ENCODE measurements at regions not wholly inside any gene's neighbourhood (a gene's known extent, or its start where the extent isn't known, plus 50 kb on each side); places are given as distances from the start of the nearest gene placed in this dataset.

DNA sequence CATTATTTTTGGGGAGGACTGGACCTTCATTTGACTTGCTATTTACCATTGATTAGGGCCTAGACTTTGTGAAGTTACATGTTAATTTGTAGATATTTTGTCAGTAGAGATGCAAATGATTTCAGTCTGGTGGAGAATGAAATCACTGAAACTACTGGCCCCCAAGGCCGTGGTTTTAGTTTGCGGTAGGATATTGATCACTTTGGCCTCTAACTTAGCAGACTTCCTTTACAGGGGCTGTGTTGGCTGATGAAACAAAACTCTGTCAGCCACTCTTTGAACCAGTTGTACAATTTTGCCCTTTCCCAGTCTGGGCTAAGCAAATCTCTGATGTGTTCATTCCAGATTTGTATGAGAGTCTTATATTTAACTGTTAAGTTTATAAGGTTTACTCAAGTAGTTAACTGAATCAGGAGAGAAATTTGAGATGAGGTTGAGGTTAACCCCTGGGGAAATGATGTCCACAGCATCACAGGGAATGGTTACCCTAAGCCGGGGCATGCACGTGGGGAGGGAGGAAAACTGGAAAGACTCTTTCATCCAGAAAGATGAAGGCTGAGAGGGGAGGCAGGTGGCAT lies 105.7 kb upstream of the INSIG1 start:
- TF ChIP-seq EP300 (IDR thresholded peaks at IDR 0.05) (no peak), POLR2A (IDR thresholded peaks at IDR 0.05; ENCODE audit: low read depth) (no peak), POLR2AphosphoS5 (IDR thresholded peaks at IDR 0.05) (no peak)
- TF ChIP-seq, protein P1, sequence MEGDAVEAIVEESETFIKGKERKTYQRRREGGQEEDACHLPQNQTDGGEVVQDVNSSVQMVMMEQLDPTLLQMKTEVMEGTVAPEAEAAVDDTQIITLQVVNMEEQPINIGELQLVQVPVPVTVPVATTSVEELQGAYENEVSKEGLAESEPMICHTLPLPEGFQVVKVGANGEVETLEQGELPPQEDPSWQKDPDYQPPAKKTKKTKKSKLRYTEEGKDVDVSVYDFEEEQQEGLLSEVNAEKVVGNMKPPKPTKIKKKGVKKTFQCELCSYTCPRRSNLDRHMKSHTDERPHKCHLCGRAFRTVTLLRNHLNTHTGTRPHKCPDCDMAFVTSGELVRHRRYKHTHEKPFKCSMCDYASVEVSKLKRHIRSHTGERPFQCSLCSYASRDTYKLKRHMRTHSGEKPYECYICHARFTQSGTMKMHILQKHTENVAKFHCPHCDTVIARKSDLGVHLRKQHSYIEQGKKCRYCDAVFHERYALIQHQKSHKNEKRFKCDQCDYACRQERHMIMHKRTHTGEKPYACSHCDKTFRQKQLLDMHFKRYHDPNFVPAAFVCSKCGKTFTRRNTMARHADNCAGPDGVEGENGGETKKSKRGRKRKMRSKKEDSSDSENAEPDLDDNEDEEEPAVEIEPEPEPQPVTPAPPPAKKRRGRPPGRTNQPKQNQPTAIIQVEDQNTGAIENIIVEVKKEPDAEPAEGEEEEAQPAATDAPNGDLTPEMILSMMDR (IDR thresholded peaks at IDR 0.05), result no peak
